HEK293T (cell line): ENCODE measurements at regions not wholly inside any gene's neighbourhood (a gene's known extent, or its start where the extent isn't known, plus 50 kb on each side); places are given as distances from the start of the nearest gene placed in this dataset.

Source experiments
- ELF4 ChIP-seq: fragments of 450-650 bp; IDR thresholded peaks from 2 replicates; pipeline ENCODE4 v1.6.1; 2017; ENCODE audit warnings: antibody characterized with exemption
- NFRKB ChIP-seq: fragments of 450-650 bp; IDR thresholded peaks from 2 replicates; pipeline ENCODE4 v1.6.1; 2016; ENCODE audit warnings: mild to moderate bottlenecking, moderate library complexity
- PKNOX1 ChIP-seq: fragments of 450-650 bp; IDR thresholded peaks from 2 replicates; pipeline ENCODE4 v1.6.1; 2016
- SP1 ChIP-seq: fragments of 450-650 bp; IDR thresholded peaks from 2 replicates; pipeline ENCODE4 v1.6.1; 2017

GRCh38 chr6:134529305-134529704 lies 211.4 kb upstream of the SGK1 start:
- TF ChIP-seq PKNOX1 (no peak), NFRKB (no peak), ELF4 (no peak), SP1 (no peak)
